ENCODE measurements at regions not wholly inside any gene's neighbourhood (a gene's known extent, or its start where the extent isn't known, plus 50 kb on each side); places are given as distances from the start of the nearest gene placed in this dataset.
"Not testable (repeated sequence)": the region's sequence is repeated elsewhere in the genome, so short reads cannot be mapped to it uniquely, and the experiment has no call there.

DNA sequence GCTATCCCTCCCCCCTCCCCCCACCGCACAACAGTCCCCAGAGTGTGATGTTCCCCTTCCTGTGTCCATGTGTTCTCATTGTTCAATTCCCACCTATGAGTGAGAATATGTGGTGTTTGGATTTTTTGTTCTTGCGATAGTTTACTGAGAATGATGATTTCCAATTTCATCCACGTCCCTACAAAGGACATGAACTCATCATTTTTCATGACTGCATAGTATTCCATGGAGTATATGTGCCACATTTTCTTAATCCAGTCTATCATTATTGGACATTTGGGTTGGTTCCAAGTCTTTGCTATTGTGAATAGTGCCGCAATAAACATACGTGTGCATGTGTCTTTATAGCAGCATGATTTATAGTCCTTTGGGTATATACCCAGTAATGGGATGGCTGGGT, 342.0 kb upstream of the KIAA1217 start:
- TF ChIP-seq, protein P1, sequence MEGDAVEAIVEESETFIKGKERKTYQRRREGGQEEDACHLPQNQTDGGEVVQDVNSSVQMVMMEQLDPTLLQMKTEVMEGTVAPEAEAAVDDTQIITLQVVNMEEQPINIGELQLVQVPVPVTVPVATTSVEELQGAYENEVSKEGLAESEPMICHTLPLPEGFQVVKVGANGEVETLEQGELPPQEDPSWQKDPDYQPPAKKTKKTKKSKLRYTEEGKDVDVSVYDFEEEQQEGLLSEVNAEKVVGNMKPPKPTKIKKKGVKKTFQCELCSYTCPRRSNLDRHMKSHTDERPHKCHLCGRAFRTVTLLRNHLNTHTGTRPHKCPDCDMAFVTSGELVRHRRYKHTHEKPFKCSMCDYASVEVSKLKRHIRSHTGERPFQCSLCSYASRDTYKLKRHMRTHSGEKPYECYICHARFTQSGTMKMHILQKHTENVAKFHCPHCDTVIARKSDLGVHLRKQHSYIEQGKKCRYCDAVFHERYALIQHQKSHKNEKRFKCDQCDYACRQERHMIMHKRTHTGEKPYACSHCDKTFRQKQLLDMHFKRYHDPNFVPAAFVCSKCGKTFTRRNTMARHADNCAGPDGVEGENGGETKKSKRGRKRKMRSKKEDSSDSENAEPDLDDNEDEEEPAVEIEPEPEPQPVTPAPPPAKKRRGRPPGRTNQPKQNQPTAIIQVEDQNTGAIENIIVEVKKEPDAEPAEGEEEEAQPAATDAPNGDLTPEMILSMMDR (IDR thresholded peaks at IDR 0.05): not testable (repeated sequence)
- not testable (repeated sequence) for TF ChIP-seq POLR2A, POLR2AphosphoS5 (IDR thresholded peaks at IDR 0.05)
